ENCODE measurements at regions not wholly inside any gene's neighbourhood (a gene's known extent, or its start where the extent isn't known, plus 50 kb on each side); places are given as distances from the start of the nearest gene placed in this dataset.

GRCh38 chr3:27573780-27574437 lies 89.7 kb upstream of the SLC4A7 start:
- H3K27me3 Mint-ChIP-seq (ENCODE audit: low read depth in 3 of 3), result peaks cover 0 to 2% (median 2%) of the 10 kb centered on the region in 3 donors
- no peaks in the 10 kb centered on the region for H3K9me3 Mint-ChIP-seq
- no peak overlapping the region for H3K4me3 Mint-ChIP-seq
- DNase-seq, result no peak
- H4K20me1 ChIP-seq (ENCODE audit: insufficient read depth, low read length), result no peaks in the 10 kb centered on the region
- no peak overlapping the region for H2AFZ ChIP-seq (ENCODE audit: insufficient read depth, low read depth, low read length, poor library complexity, severe bottlenecking)
- intact Hi-C loops (cut with micrococcal nuclease), result no loop called here
- no peaks in the 10 kb centered on the region for H3K36me3 Mint-ChIP-seq
- H3K4me3 ChIP-seq (replicated peaks in 1 of 3; ENCODE audit: low read depth in 2 of 3, low read length in 3 of 3), result no peak overlapping the region
- H3K27me3 ChIP-seq (ENCODE audit: control insufficient read depth in 2 of 2, insufficient read depth in 2 of 2, low read length in 2 of 2), result no peaks in the 10 kb centered on the region
- peaks cover 7 to 17% of the 10 kb centered on the region in 2 donors for H3K4me1 ChIP-seq (ENCODE audit: control insufficient read depth in 1 of 2, insufficient read depth in 2 of 2, low read length in 2 of 2)
- no peak overlapping the region for H3K27ac Mint-ChIP-seq
- H3K4me1 Mint-ChIP-seq, result peaks cover 21% of the 10 kb centered on the region
- no peak overlapping the region for H3K4me2 ChIP-seq (replicated peaks; ENCODE audit: extremely low read depth, low read length, poor library complexity, severe bottlenecking)
- no peak overlapping the region for H3K9ac ChIP-seq (ENCODE audit: insufficient read depth, low read length, poor library complexity, severe bottlenecking)
- no peak overlapping the region for H3K27ac ChIP-seq (ENCODE audit: low read depth in 1 of 2, low read length in 2 of 2)
- H3K36me3 ChIP-seq (replicated peaks in 1 of 2; ENCODE audit: control insufficient read depth in 1 of 2, insufficient read depth in 2 of 2, low read length in 2 of 2), result no peaks in the 10 kb centered on the region
- 100% methylated on average over 1 of the region's 5 CpGs for WGBS (ENCODE audit: insufficient coverage)
- H3K79me2 ChIP-seq (ENCODE audit: insufficient read depth, low read length), result no peaks in the 10 kb centered on the region
- TF ChIP-seq CTCF (IDR thresholded peaks at IDR 0.05), result no peak
- no peaks in the 10 kb centered on the region for H3K9me3 ChIP-seq (replicated peaks in 1 of 2; ENCODE audit: control insufficient read depth in 1 of 2, insufficient read depth in 1 of 2, low read length in 2 of 2)

GRCh38 chr3:27573138-27573537 lies 89.0 kb upstream of the SLC4A7 start:
- intact Hi-C loops (cut with micrococcal nuclease), result no loop called here
- H3K4me1 ChIP-seq (ENCODE audit: control insufficient read depth in 1 of 2, insufficient read depth in 2 of 2, low read length in 2 of 2), result peaks cover 7 to 17% of the 10 kb centered on the region in 2 donors

More at GRCh38 chr3:27573138-27573537, 89.0 kb upstream of the SLC4A7 start:
- Mint-ChIP-seq H3K9me3 (no peaks in the 10 kb centered on the region), H3K36me3 (no peaks in the 10 kb centered on the region), H3K4me1 (peaks cover 21% of the 10 kb centered on the region), H3K27me3 (ENCODE audit: low read depth in 3 of 3) (peaks cover 0 to 2% (median 2%) of the 10 kb centered on the region in 3 donors), H3K27ac (no peak overlapping the region), H3K4me3 (no peak overlapping the region)
- H3K9ac ChIP-seq (ENCODE audit: insufficient read depth, low read length, poor library complexity, severe bottlenecking), result no peak overlapping the region
- WGBS (ENCODE audit: insufficient coverage), result no CpG with 5 or more reads among the region's 3 CpGs
- TF ChIP-seq CTCF (IDR thresholded peaks at IDR 0.05), result no peak
- no peak overlapping the region for H2AFZ ChIP-seq (ENCODE audit: insufficient read depth, low read depth, low read length, poor library complexity, severe bottlenecking)
- DNase-seq, result no peak
- H4K20me1 ChIP-seq (ENCODE audit: insufficient read depth, low read length), result no peaks in the 10 kb centered on the region
- no peaks in the 10 kb centered on the region for H3K79me2 ChIP-seq (ENCODE audit: insufficient read depth, low read length)
- H3K27ac ChIP-seq (ENCODE audit: low read depth in 1 of 2, low read length in 2 of 2), result no peak overlapping the region
- no peak overlapping the region for H3K4me3 ChIP-seq (replicated peaks in 1 of 3; ENCODE audit: low read depth in 2 of 3, low read length in 3 of 3)
- H3K9me3 ChIP-seq (replicated peaks in 1 of 2; ENCODE audit: control insufficient read depth in 1 of 2, insufficient read depth in 1 of 2, low read length in 2 of 2), result no peaks in the 10 kb centered on the region
- H3K27me3 ChIP-seq (ENCODE audit: control insufficient read depth in 2 of 2, insufficient read depth in 2 of 2, low read length in 2 of 2), result no peaks in the 10 kb centered on the region
- no peaks in the 10 kb centered on the region for H3K36me3 ChIP-seq (replicated peaks in 1 of 2; ENCODE audit: control insufficient read depth in 1 of 2, insufficient read depth in 2 of 2, low read length in 2 of 2)
- H3K4me2 ChIP-seq (replicated peaks; ENCODE audit: extremely low read depth, low read length, poor library complexity, severe bottlenecking), result no peak overlapping the region
